IPS-15b (cell line): ENCODE measurements at regions not wholly inside any gene's neighbourhood (a gene's known extent, or its start where the extent isn't known, plus 50 kb on each side); places are given as distances from the start of the nearest gene placed in this dataset.

Source experiments
- H3K27me3 ChIP-seq: one replicate; pipeline ENCODE4 v1.6.1; 2013; ENCODE audit warnings: low read length; ENCODE audit not compliant: control insufficient read depth, insufficient read depth
- H3K36me3 ChIP-seq: one replicate; pipeline ENCODE4 v1.6.1; 2013; ENCODE audit warnings: low read length; ENCODE audit not compliant: control insufficient read depth, insufficient read depth
- H3K4me1 ChIP-seq: one replicate; pipeline ENCODE4 v1.6.1; 2013; ENCODE audit warnings: mild to moderate bottlenecking, low read length; ENCODE audit not compliant: control insufficient read depth, insufficient read depth
- H3K4me3 ChIP-seq: one replicate; pipeline ENCODE4 v1.5.1; 2013; ENCODE audit warnings: low read depth, low read length
- H3K9ac ChIP-seq: one replicate; pipeline ENCODE4 v1.6.1; 2013; ENCODE audit warnings: low read depth, mild to moderate bottlenecking, low read length
- H3K9me3 ChIP-seq: one replicate; pipeline ENCODE4 v1.6.1; 2013; ENCODE audit warnings: mild to moderate bottlenecking, low read length; ENCODE audit not compliant: control insufficient read depth, insufficient read depth

DNA sequence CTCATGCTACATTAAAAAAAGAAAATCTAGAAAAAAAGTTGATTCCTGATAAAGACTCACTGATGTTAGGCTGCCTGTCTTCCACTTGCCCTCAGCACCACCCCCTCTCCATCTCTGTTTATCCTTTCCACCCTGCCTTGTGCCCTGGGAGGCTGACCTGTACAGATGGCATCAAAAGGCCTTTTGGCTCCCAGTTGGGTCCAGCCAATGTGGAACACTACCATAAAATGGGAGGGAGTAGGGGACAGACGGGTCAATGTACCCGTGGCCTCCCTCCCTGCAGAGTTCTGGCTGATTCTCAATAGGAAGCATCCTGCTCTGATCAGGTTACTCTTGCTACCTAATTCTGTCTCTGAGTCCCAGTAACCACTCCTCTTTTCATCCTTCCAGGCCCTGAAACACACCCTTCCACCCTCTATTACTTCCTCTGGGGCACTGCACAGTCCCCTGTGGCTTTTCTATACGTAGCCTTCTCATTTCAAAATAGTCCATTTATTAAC lies 300.0 kb downstream of the HHIPL2 start:
- Histone ChIP-seq H3K36me3 (no peaks in the 10 kb centered on the region), H3K27me3 (no peaks in the 10 kb centered on the region), H3K4me1 (peaks cover 12% of the 10 kb centered on the region), H3K4me3 (no peak overlapping the region), H3K9ac (no peak overlapping the region), H3K9me3 (no peaks in the 10 kb centered on the region)

DNA sequence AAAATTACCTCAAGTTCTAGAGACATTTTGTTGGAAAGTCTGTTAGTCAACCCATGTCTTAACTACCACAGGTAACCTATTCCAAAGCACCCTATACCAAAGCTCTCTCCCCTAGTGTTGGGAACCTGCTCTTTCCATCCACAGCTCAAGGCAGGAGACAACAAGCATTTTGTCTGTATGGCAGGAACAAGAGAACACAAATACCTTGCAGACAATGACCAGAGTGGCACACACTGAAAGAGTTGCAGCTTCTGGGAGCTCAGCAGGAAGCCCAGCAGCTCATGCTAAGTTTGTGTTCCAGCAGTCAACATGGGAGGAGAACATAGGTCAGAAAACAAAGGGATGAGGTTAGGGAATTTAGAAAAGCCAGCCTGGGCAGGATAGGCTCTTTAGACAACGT lies 300.8 kb downstream of the HHIPL2 start:
- Histone ChIP-seq H3K27me3 (no peaks in the 10 kb centered on the region), H3K4me3 (no peak overlapping the region), H3K4me1 (peaks cover 9% of the 10 kb centered on the region), H3K9ac (no peak overlapping the region), H3K9me3 (no peaks in the 10 kb centered on the region), H3K36me3 (no peaks in the 10 kb centered on the region)

GRCh38 chr1:222243902-222244301 lies 304.0 kb downstream of the HHIPL2 start:
- peaks cover 23% of the 10 kb centered on the region for H3K4me1 ChIP-seq

DNA sequence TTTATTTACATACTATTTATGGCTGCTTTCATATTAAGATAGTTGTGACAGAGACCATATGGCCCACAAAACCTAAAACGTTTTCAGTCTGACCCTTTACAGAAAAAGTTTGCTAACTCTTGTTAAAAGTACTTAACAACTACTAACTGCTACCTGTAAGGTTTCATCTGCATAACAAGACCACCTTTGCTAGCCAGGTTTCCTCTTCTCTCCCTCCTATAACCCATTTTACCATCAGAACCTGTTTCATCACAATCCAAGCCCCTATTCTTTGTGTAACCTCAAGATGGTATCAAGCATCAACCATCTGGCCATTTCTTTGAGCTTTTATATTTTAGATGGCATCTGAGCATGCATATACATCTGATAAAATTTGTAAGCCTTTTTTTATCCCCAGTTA lies 305.4 kb downstream of the HHIPL2 start:
- H3K4me1 ChIP-seq = peaks cover 19% of the 10 kb centered on the region
- no peaks in the 10 kb centered on the region for H3K36me3 ChIP-seq
- no peaks in the 10 kb centered on the region for H3K27me3 ChIP-seq
- no peaks in the 10 kb centered on the region for H3K9me3 ChIP-seq
- no peak overlapping the region for H3K4me3 ChIP-seq
- no peak overlapping the region for H3K9ac ChIP-seq

More at GRCh38 chr1:222243902-222244301, 304.0 kb downstream of the HHIPL2 start:
- H3K4me3 ChIP-seq = no peak overlapping the region
- H3K9ac ChIP-seq = no peak overlapping the region
- H3K27me3 ChIP-seq = no peaks in the 10 kb centered on the region
- no peaks in the 10 kb centered on the region for H3K36me3 ChIP-seq
- H3K9me3 ChIP-seq = no peaks in the 10 kb centered on the region

DNA sequence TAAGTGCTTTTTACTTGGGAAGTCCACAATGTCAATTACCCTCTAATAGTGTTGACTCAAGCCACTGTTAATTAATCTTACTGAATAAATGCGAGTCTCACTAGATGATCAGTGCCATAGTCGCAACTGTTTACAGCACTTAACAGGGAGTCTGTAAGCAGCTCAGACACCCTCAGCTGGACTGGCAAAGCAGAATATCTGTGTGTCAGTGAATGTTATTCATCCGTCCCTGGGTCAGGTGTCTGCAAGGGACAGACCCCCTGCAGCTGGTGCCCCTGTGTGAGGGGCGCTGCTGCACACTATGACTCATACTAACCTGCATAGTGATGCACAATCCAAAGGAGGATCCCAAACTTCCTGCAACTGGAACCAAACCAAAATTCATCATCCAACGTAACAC lies 306.5 kb downstream of the HHIPL2 start:
- Histone ChIP-seq H3K9ac (no peak overlapping the region), H3K36me3 (no peaks in the 10 kb centered on the region), H3K9me3 (no peaks in the 10 kb centered on the region), H3K27me3 (no peaks in the 10 kb centered on the region), H3K4me1 (peaks cover 16% of the 10 kb centered on the region), H3K4me3 (no peak overlapping the region)

- H3K27me3 ChIP-seq = no peaks in the 10 kb centered on the region
- no peak overlapping the region for H3K4me3 ChIP-seq
- peaks cover 16% of the 10 kb centered on the region for H3K4me1 ChIP-seq
- no peaks in the 10 kb centered on the region for H3K36me3 ChIP-seq
- no peak overlapping the region for H3K9ac ChIP-seq
- H3K9me3 ChIP-seq = no peaks in the 10 kb centered on the region
Observed at GRCh38 chr1:222240536-222241181, 307.2 kb downstream of the HHIPL2 start.

- Histone ChIP-seq H3K9me3 (no peaks in the 10 kb centered on the region), H3K4me1 (peaks cover 16% of the 10 kb centered on the region), H3K27me3 (no peaks in the 10 kb centered on the region), H3K4me3 (no peak overlapping the region), H3K9ac (no peak overlapping the region), H3K36me3 (no peaks in the 10 kb centered on the region)
Observed at GRCh38 chr1:222239130-222239529, 308.8 kb downstream of the HHIPL2 start.

- no peak overlapping the region for H3K9ac ChIP-seq
- no peaks in the 10 kb centered on the region for H3K36me3 ChIP-seq
- H3K4me3 ChIP-seq = no peak overlapping the region
Observed at GRCh38 chr1:222234351-222234750, 313.6 kb downstream of the HHIPL2 start.

DNA sequence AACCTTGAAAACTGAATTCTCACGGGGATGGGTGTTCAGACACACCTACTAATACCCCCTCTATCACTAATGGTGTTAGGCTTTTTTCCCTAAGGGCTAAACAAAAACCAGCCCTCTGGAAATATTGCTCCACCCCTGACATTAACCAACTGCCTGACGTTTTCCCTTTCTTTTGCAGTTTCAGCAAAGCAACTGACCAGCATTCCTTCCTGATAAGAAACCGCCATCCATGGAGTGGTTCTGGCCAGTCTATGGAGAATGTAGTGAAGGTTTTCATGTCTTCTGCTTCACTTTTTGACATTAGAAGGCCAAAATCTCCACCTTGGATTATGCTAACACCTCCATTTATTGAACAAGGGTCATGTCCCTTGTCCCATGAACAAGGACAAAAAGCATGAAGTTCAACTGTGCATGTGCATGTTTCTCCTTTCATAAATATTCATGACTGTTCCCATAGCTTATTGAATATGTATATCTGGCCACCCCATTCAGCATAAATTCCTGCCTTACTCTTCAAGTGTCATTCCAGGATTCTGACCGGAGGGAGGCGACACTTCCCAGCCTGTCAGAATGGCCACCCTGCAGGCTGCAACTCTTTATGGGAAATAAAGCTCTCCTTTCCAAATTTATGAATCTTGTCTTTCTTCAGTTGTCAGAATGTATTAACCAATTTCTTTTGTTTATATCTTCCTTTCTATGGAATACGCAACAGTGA lies 314.3 kb downstream of the HHIPL2 start:
- no peaks in the 10 kb centered on the region for H3K9me3 ChIP-seq
- no peaks in the 10 kb centered on the region for H3K27me3 ChIP-seq
- no peaks in the 10 kb centered on the region for H3K36me3 ChIP-seq
- no peak overlapping the region for H3K9ac ChIP-seq
- no peak overlapping the region for H3K4me3 ChIP-seq
- no peaks in the 10 kb centered on the region for H3K4me1 ChIP-seq

More at GRCh38 chr1:222234351-222234750, 313.6 kb downstream of the HHIPL2 start:
- Histone ChIP-seq H3K4me1 (no peaks in the 10 kb centered on the region), H3K27me3 (no peaks in the 10 kb centered on the region), H3K9me3 (no peaks in the 10 kb centered on the region)

GRCh38 chr1:222232842-222233241 lies 315.1 kb downstream of the HHIPL2 start:
- Histone ChIP-seq H3K4me1 (no peaks in the 10 kb centered on the region), H3K9me3 (no peaks in the 10 kb centered on the region), H3K27me3 (no peaks in the 10 kb centered on the region), H3K36me3 (no peaks in the 10 kb centered on the region), H3K9ac (no peak overlapping the region), H3K4me3 (no peak overlapping the region)

DNA sequence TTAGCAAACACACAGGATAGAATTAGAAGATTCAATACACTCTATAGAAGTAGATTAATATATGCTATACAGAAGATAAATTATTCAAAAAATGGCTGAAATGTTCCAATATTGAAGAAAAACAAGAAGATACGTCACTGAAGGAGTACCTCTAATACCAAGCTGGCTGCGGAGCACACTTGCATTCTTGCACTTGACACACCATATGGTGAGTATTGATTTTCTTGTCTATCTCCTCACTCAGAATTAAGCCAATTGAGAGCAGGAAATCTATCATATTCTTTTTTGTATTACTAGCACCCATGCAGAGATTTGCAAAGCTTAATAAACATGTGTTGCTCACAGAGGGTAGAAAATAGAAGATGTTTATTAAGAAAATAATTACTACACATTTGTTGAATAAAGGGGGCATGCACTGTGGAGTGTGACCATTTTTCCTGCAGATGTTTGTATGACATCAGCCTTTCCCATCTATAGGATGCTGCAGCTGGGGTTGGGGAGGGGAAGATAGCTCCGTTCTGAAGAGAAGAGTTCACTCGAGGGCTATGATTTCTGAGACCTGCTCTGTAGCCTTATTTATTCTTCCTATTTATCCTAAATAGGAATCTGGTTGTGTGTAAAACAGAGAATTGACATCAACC lies 318.1 kb downstream of the HHIPL2 start:
- Histone ChIP-seq H3K9ac (no peak overlapping the region), H3K36me3 (no peaks in the 10 kb centered on the region), H3K4me1 (no peaks in the 10 kb centered on the region), H3K27me3 (no peaks in the 10 kb centered on the region), H3K4me3 (no peak overlapping the region), H3K9me3 (no peaks in the 10 kb centered on the region)

- Histone ChIP-seq H3K4me3 (no peak overlapping the region), H3K27me3 (no peaks in the 10 kb centered on the region), H3K36me3 (no peaks in the 10 kb centered on the region), H3K4me1 (peaks cover 9% of the 10 kb centered on the region), H3K9me3 (peaks cover 12% of the 10 kb centered on the region), H3K9ac (no peak overlapping the region)
Observed at GRCh38 chr1:222225316-222225691, 322.6 kb downstream of the HHIPL2 start.
